ENCODE measurements at regions not wholly inside any gene's neighbourhood (a gene's known extent, or its start where the extent isn't known, plus 50 kb on each side); places are given as distances from the start of the nearest gene placed in this dataset.

GRCh38 chr1:201633297-201633696 lies 94.4 kb downstream of the NAV1 start:
- CTCF ChIA-PET: no interaction called here
- no peak overlapping the region for H3K4me3 ChIP-seq (ENCODE audit: low read depth, low read length)

GRCh38 chr1:201633811-201634210 lies 94.9 kb downstream of the NAV1 start:
- H3K4me3 ChIP-seq (ENCODE audit: low read depth, low read length): no peak overlapping the region
- H3K9me3 ChIP-seq (ENCODE audit: control insufficient read depth, insufficient read depth, low read length): no peaks in the 10 kb centered on the region
- CTCF ChIA-PET: interaction anchor here (1.7 kb wide), 1 partner anchor 71 kb away, joined by 4 read pairs; no protein-coding TSS in a partner anchor
- DNase-seq (ENCODE audit: low read depth, low spot score): no peak
- H3K27me3 ChIP-seq (ENCODE audit: control insufficient read depth, insufficient read depth, low read length): no peaks in the 10 kb centered on the region
- no peak overlapping the region for H3K27ac ChIP-seq (ENCODE audit: low read depth, low read length)
- TF ChIP-seq, protein P1, sequence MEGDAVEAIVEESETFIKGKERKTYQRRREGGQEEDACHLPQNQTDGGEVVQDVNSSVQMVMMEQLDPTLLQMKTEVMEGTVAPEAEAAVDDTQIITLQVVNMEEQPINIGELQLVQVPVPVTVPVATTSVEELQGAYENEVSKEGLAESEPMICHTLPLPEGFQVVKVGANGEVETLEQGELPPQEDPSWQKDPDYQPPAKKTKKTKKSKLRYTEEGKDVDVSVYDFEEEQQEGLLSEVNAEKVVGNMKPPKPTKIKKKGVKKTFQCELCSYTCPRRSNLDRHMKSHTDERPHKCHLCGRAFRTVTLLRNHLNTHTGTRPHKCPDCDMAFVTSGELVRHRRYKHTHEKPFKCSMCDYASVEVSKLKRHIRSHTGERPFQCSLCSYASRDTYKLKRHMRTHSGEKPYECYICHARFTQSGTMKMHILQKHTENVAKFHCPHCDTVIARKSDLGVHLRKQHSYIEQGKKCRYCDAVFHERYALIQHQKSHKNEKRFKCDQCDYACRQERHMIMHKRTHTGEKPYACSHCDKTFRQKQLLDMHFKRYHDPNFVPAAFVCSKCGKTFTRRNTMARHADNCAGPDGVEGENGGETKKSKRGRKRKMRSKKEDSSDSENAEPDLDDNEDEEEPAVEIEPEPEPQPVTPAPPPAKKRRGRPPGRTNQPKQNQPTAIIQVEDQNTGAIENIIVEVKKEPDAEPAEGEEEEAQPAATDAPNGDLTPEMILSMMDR (IDR thresholded peaks at IDR 0.05; ENCODE audit: low read depth, low read length): no peak
- POLR2A ChIA-PET: no interaction called here

More at GRCh38 chr1:201633297-201633696, 94.4 kb downstream of the NAV1 start:
- Histone ChIP-seq H3K9me3 (ENCODE audit: control insufficient read depth, insufficient read depth, low read length) (no peaks in the 10 kb centered on the region), H3K27ac (ENCODE audit: low read depth, low read length) (no peak overlapping the region), H3K27me3 (ENCODE audit: control insufficient read depth, insufficient read depth, low read length) (no peaks in the 10 kb centered on the region)
- no peak for DNase-seq (ENCODE audit: low read depth, low spot score)
- TF ChIP-seq, protein P1 (IDR thresholded peaks at IDR 0.05; ENCODE audit: low read depth, low read length): no peak
- POLR2A ChIA-PET: no interaction called here

- H3K27ac ChIP-seq (ENCODE audit: low read depth, low read length): no peak overlapping the region
- no peaks in the 10 kb centered on the region for H3K27me3 ChIP-seq (ENCODE audit: control insufficient read depth, insufficient read depth, low read length)
- H3K4me3 ChIP-seq (ENCODE audit: low read depth, low read length): no peak overlapping the region
- ChIA-PET POLR2A (no interaction called here), CTCF (interaction anchor here (1.6 to 1.7 kb wide), 2 partner anchors 70 to 103 kb away, joined by 4 read pairs; no protein-coding TSS in a partner anchor)
- DNase-seq (ENCODE audit: low read depth, low spot score): no peak
- H3K9me3 ChIP-seq (ENCODE audit: control insufficient read depth, insufficient read depth, low read length): no peaks in the 10 kb centered on the region
- TF ChIP-seq, protein P1 (IDR thresholded peaks at IDR 0.05; ENCODE audit: low read depth, low read length): no peak
Observed at GRCh38 chr1:201634261-201634660, 95.3 kb downstream of the NAV1 start.

DNA sequence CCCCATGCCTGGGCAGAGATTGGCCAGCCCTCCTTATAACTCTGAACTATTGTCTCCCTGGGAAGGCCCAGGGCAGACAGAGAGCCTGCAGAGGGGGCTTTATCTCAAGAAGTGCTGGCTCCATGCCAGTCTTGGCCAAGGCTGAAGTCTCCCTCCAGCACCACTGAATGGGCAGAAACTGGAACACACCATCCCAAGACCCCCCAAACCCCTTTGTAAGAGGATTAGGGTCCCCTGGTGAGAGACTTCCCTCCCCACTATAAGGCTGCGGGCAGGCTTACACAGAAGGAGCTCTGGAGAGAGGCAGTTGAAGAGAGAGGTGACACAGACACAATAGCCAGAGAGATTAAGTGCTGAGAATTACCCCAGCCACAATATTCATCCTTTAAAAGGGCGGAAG lies 97.2 kb downstream of the NAV1 start:
- ChIA-PET CTCF (interaction anchor here (1.2 to 2.0 kb wide), 4 partner anchors 73 to 157 kb away, joined by 3 to 7 read pairs (median 4); no protein-coding TSS in a partner anchor), POLR2A (interaction anchor here (0.9 to 3.0 kb wide), 5 partner anchors 11 to 73 kb away, joined by 4 to 25 read pairs (median 9); no protein-coding TSS in a partner anchor)
- DNase-seq (ENCODE audit: low read depth, low spot score): no peak
- Histone ChIP-seq H3K9me3 (ENCODE audit: control insufficient read depth, insufficient read depth, low read length) (no peaks in the 10 kb centered on the region), H3K27me3 (ENCODE audit: control insufficient read depth, insufficient read depth, low read length) (no peaks in the 10 kb centered on the region), H3K4me3 (ENCODE audit: low read depth, low read length) (no peak overlapping the region), H3K27ac (ENCODE audit: low read depth, low read length) (peak overlapping the region; percentile 87)
- TF ChIP-seq, protein P1 (IDR thresholded peaks at IDR 0.05; ENCODE audit: low read depth, low read length): no peak

DNA sequence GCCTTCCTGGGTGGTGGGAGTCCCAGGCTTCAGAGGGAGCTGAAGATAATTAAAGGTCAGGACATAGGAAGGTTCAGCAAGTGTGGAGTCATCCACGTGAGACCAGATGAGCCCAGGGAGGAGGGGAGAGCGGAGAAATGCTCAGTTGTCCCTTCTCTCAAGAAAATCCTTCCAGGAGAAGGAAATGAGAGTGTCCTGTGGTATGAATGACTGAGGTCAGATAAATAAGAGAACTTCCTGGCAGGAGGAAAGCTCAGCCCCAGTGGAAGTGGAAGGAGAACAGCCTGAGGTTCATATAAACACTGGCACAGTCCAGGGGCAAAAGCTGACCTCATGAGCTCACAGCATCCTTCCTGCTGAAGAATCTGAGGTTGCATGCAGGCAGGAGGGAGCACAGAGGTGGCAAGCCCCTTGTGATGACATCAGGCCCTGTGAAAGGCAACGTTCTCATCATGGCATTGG lies 97.6 kb downstream of the NAV1 start:
- TF ChIP-seq, protein P1 (IDR thresholded peaks at IDR 0.05; ENCODE audit: low read depth, low read length): no peak
- Histone ChIP-seq H3K4me3 (ENCODE audit: low read depth, low read length) (no peak overlapping the region), H3K9me3 (ENCODE audit: control insufficient read depth, insufficient read depth, low read length) (no peaks in the 10 kb centered on the region), H3K27ac (ENCODE audit: low read depth, low read length) (peak overlapping the region; percentile 87), H3K27me3 (ENCODE audit: control insufficient read depth, insufficient read depth, low read length) (no peaks in the 10 kb centered on the region)
- ChIA-PET POLR2A (interaction anchor here (0.9 to 3.0 kb wide), 5 partner anchors 12 to 74 kb away, joined by 4 to 25 read pairs (median 9); no protein-coding TSS in a partner anchor), CTCF (interaction anchor here (0.6 to 2.0 kb wide), 5 partner anchors 34 to 157 kb away, joined by 3 to 7 read pairs (median 4); no protein-coding TSS in a partner anchor)
- peak; percentile 85 for DNase-seq (ENCODE audit: low read depth, low spot score)
